Trophoblast cell (in vitro differentiated cells and primary cell): ENCODE measurements at regions not wholly inside any gene's neighbourhood (a gene's known extent, or its start where the extent isn't known, plus 50 kb on each side); places are given as distances from the start of the nearest gene placed in this dataset.

Experiments
- DNase-seq, 2 donors: peaks; one replicate each; pipeline ENCODE4 v3.0.0-alpha.2; 2016
- H2AFZ ChIP-seq: 2 replicates; pipeline ENCODE4 v1.6.1; 2013; ENCODE audit warnings: low read length, moderate library complexity, mild to moderate bottlenecking; ENCODE audit not compliant: insufficient read depth, poor library complexity
- H2AK5ac ChIP-seq: 2 replicates; pipeline ENCODE4 v1.6.1; 2013; ENCODE audit warnings: mild to moderate bottlenecking, low read length
- H2BK120ac ChIP-seq: 2 replicates; pipeline ENCODE4 v1.6.1; 2013; ENCODE audit warnings: low read length, mild to moderate bottlenecking, moderate library complexity; ENCODE audit not compliant: insufficient read depth, poor library complexity
- H2BK12ac ChIP-seq: 2 replicates; pipeline ENCODE4 v1.6.1; 2013; ENCODE audit warnings: mild to moderate bottlenecking, low read length, moderate library complexity
- H2BK5ac ChIP-seq: 2 replicates; pipeline ENCODE4 v1.6.1; 2013; ENCODE audit warnings: low read length, low read depth, moderate library complexity, mild to moderate bottlenecking; ENCODE audit not compliant: poor library complexity
- H3K14ac ChIP-seq: 2 replicates; pipeline ENCODE4 v1.6.1; 2013; ENCODE audit warnings: mild to moderate bottlenecking, low read length
- H3K18ac ChIP-seq: 2 replicates; pipeline ENCODE4 v1.6.1; 2013; ENCODE audit warnings: mild to moderate bottlenecking, low read length
- H3K23ac ChIP-seq: 2 replicates; pipeline ENCODE4 v1.6.1; 2013; ENCODE audit warnings: low read length
- H3K27ac ChIP-seq: 2 replicates; pipeline ENCODE4 v1.5.1; 2013; ENCODE audit warnings: low read depth, mild to moderate bottlenecking, inconsistent platforms, low read length, moderate library complexity
- H3K27me3 ChIP-seq: 2 replicates; pipeline ENCODE4 v1.6.1; 2013; ENCODE audit warnings: inconsistent platforms, mild to moderate bottlenecking, low read length, moderate library complexity; ENCODE audit not compliant: insufficient read depth
- H3K36me3 ChIP-seq, 2 experiments: 1 replicate in 1 of 2; 2 replicates in 1 of 2; pipeline ENCODE4 v1.6.1; 2013; ENCODE audit warnings: low read length in 2 of 2, mild to moderate bottlenecking in 2 of 2, moderate library complexity in 1 of 2; ENCODE audit not compliant: insufficient read depth in 2 of 2, control insufficient read depth in 1 of 2
- H3K4ac ChIP-seq: 2 replicates; pipeline ENCODE4 v1.6.1; 2013; ENCODE audit warnings: low read depth, mild to moderate bottlenecking, low read length, moderate library complexity
- H3K4me1 ChIP-seq, 2 experiments: 1 replicate in 1 of 2; 2 replicates in 1 of 2; pipeline ENCODE4 v1.6.1; 2013; ENCODE audit warnings: low read length in 2 of 2, mild to moderate bottlenecking in 2 of 2, moderate library complexity in 1 of 2; ENCODE audit not compliant: insufficient read depth in 2 of 2, control insufficient read depth in 1 of 2
- H3K4me2 ChIP-seq: 2 replicates; pipeline ENCODE4 v1.6.1; 2013; ENCODE audit warnings: inconsistent platforms, mild to moderate bottlenecking, low read length, moderate library complexity
- H3K4me3 ChIP-seq: 2 replicates; pipeline ENCODE4 v1.5.1; 2013; ENCODE audit warnings: mild to moderate bottlenecking, low read depth, low read length, inconsistent platforms
- H3K79me1 ChIP-seq: one replicate; pipeline ENCODE4 v1.6.1; 2013; ENCODE audit warnings: low read length
- H3K79me2 ChIP-seq: 2 replicates; pipeline ENCODE4 v1.6.1; 2013; ENCODE audit warnings: low read length, mild to moderate bottlenecking; ENCODE audit not compliant: control insufficient read depth, insufficient read depth, poor library complexity
- H3K9ac ChIP-seq: 2 replicates; pipeline ENCODE4 v1.6.1; 2013; ENCODE audit warnings: mild to moderate bottlenecking, low read length
- H3K9me3 ChIP-seq: 2 replicates; pipeline ENCODE4 v1.6.1; 2013; ENCODE audit warnings: low read depth, mild to moderate bottlenecking, control low read depth, inconsistent platforms, low read length; ENCODE audit not compliant: insufficient read depth
- H4K12ac ChIP-seq: 2 replicates; pipeline ENCODE4 v1.6.1; 2013; ENCODE audit warnings: low read depth, mild to moderate bottlenecking, low read length, moderate library complexity
- H4K8ac ChIP-seq: 2 replicates; pipeline ENCODE4 v1.6.1; 2013; ENCODE audit warnings: low read depth, mild to moderate bottlenecking, low read length, moderate library complexity
- H4K91ac ChIP-seq: one replicate; pipeline ENCODE4 v1.6.1; 2013; ENCODE audit warnings: low read depth, mild to moderate bottlenecking, low read length, moderate library complexity
- WGBS: extraction: QIAGEN DNeasy Blood & Tissue Kit; methylation state at CpG from one replicate; pipeline ENCODE4 v1.1.7; 2013; ENCODE audit warnings: missing lambda C conversion rate; ENCODE audit not compliant: insufficient read length, insufficient coverage; ENCODE audit errors: extremely low coverage; 5-methylcytosine and 5-hydroxymethylcytosine counted together

DNA sequence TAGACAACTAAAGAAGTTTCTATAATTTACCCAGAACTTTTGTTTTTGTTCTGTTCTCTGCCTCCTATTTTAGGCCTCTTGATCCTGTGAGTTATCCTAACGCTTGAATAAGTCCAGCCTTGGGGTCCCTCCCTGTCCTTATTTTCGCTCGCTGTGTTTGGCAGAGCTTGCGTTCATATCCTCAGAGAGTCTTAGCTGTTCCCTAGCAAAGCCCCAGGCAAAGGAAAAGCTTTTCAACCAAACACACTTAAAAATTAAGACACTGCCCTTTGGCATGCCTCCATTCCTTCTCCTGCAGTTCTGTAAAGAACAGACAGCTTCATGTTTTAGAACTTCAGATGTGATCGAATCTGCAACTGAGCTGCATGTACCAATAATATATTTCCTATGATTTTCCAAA is 517.2 kb downstream of the SUCLG1 start:
- H3K36me3 ChIP-seq: no peaks in the 10 kb centered on the region
- DNase-seq: no peak
- H4K8ac ChIP-seq: no peak overlapping the region

GRCh38 chr2:83933749-83934148 is 525.3 kb downstream of the SUCLG1 start:
- no peak overlapping the region for H3K18ac ChIP-seq
- no peak overlapping the region for H3K14ac ChIP-seq
- H3K23ac ChIP-seq: no peak overlapping the region
- H3K4me3 ChIP-seq: no peak overlapping the region
- H3K4ac ChIP-seq: no peak overlapping the region
- no peak overlapping the region for H4K12ac ChIP-seq
- no peaks in the 10 kb centered on the region for H3K79me2 ChIP-seq
- no peak overlapping the region for H2AK5ac ChIP-seq
- no peaks in the 10 kb centered on the region for H3K4me1 ChIP-seq
- H3K9me3 ChIP-seq: no peaks in the 10 kb centered on the region
- no peak overlapping the region for H2BK12ac ChIP-seq
- no peaks in the 10 kb centered on the region for H3K27me3 ChIP-seq
- WGBS: no CpG with 5 or more reads among the region's 2 CpGs
- no peak overlapping the region for H3K9ac ChIP-seq
- H3K79me1 ChIP-seq: no peaks in the 10 kb centered on the region
- no peak overlapping the region for H3K4me2 ChIP-seq
- no peak overlapping the region for H2BK5ac ChIP-seq
- DNase-seq: no peak
- H4K91ac ChIP-seq: no peak overlapping the region
- no peak overlapping the region for H2AFZ ChIP-seq
- no peak overlapping the region for H4K8ac ChIP-seq
- no peaks in the 10 kb centered on the region for H3K36me3 ChIP-seq
- H2BK120ac ChIP-seq: no peak overlapping the region
- H3K27ac ChIP-seq: no peak overlapping the region

More for the DNA sequence above, 517.2 kb downstream of the SUCLG1 start:
- Histone ChIP-seq H3K23ac (no peak overlapping the region), H3K79me2 (no peaks in the 10 kb centered on the region), H3K9ac (no peak overlapping the region), H3K4me1 (no peaks in the 10 kb centered on the region), H3K27ac (no peak overlapping the region), H3K9me3 (no peaks in the 10 kb centered on the region), H4K91ac (no peak overlapping the region), H3K27me3 (no peaks in the 10 kb centered on the region), H3K18ac (no peak overlapping the region), H3K14ac (no peak overlapping the region), H3K79me1 (no peaks in the 10 kb centered on the region), H2BK12ac (no peak overlapping the region), H2BK120ac (no peak overlapping the region), H2BK5ac (no peak overlapping the region), H3K4me3 (no peak overlapping the region), H4K12ac (no peak overlapping the region), H3K4ac (no peak overlapping the region), H3K4me2 (no peak overlapping the region), H2AFZ (no peak overlapping the region), H2AK5ac (no peak overlapping the region)
- no CpG with 5 or more reads among the region's 5 CpGs for WGBS

GRCh38 chr2:83923531-83923930 is 535.5 kb downstream of the SUCLG1 start:
- H3K14ac ChIP-seq: no peak overlapping the region
- no peak overlapping the region for H3K4me3 ChIP-seq
- no peaks in the 10 kb centered on the region for H3K79me1 ChIP-seq
- no peaks in the 10 kb centered on the region for H3K36me3 ChIP-seq
- H3K18ac ChIP-seq: no peak overlapping the region
- no CpG with 5 or more reads among the region's 2 CpGs for WGBS
- H4K91ac ChIP-seq: no peak overlapping the region
- no peaks in the 10 kb centered on the region for H3K27me3 ChIP-seq
- H3K79me2 ChIP-seq: no peaks in the 10 kb centered on the region
- no peak overlapping the region for H2BK12ac ChIP-seq
- no peak overlapping the region for H4K8ac ChIP-seq
- no peak overlapping the region for H2AFZ ChIP-seq
- no peak overlapping the region for H3K23ac ChIP-seq
- H2AK5ac ChIP-seq: no peak overlapping the region
- H3K4ac ChIP-seq: no peak overlapping the region
- H3K9ac ChIP-seq: no peak overlapping the region
- no peak overlapping the region for H2BK120ac ChIP-seq
- H2BK5ac ChIP-seq: no peak overlapping the region
- DNase-seq: no peak
- no peak overlapping the region for H3K4me2 ChIP-seq
- no peak overlapping the region for H4K12ac ChIP-seq
- H3K9me3 ChIP-seq: no peaks in the 10 kb centered on the region
- H3K4me1 ChIP-seq: no peaks in the 10 kb centered on the region
- H3K27ac ChIP-seq: no peak overlapping the region

DNA sequence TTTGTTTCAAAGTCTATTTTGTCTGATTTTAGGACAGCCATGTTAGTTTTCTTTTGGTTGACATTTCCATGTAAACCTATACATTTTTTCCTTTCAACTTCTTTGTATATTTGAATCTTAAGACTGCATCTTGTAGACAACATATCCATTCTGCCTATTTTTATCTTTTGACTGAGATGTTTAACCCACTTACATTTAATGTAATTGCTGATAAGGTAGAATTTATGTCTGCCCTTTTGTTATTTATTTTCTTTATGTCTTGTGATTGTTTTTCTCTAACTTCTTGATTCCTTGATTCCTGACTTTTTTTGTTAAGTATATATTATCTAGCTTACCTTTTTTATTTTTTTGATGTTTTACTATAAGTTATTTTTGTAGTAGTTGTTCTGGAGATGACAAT is 542.5 kb downstream of the SUCLG1 start:
- no peak overlapping the region for H3K4me2 ChIP-seq
- no peak overlapping the region for H3K4ac ChIP-seq
- no peak overlapping the region for H3K4me3 ChIP-seq
- H3K9me3 ChIP-seq: no peaks in the 10 kb centered on the region
- H3K79me1 ChIP-seq: no peaks in the 10 kb centered on the region
- H3K14ac ChIP-seq: no peak overlapping the region
- no peak overlapping the region for H3K27ac ChIP-seq
- H3K36me3 ChIP-seq: no peaks in the 10 kb centered on the region
- H2AK5ac ChIP-seq: no peak overlapping the region
- no peak overlapping the region for H4K91ac ChIP-seq
- no peak overlapping the region for H2BK120ac ChIP-seq
- H2BK12ac ChIP-seq: no peak overlapping the region
- no peak overlapping the region for H2BK5ac ChIP-seq
- H3K27me3 ChIP-seq: no peaks in the 10 kb centered on the region
- no peak overlapping the region for H4K12ac ChIP-seq
- H3K79me2 ChIP-seq: no peaks in the 10 kb centered on the region
- no peak for DNase-seq
- H2AFZ ChIP-seq: no peak overlapping the region
- H3K4me1 ChIP-seq: no peaks in the 10 kb centered on the region
- no peak overlapping the region for H4K8ac ChIP-seq
- no peak overlapping the region for H3K18ac ChIP-seq
- no peak overlapping the region for H3K23ac ChIP-seq
- no peak overlapping the region for H3K9ac ChIP-seq

DNA sequence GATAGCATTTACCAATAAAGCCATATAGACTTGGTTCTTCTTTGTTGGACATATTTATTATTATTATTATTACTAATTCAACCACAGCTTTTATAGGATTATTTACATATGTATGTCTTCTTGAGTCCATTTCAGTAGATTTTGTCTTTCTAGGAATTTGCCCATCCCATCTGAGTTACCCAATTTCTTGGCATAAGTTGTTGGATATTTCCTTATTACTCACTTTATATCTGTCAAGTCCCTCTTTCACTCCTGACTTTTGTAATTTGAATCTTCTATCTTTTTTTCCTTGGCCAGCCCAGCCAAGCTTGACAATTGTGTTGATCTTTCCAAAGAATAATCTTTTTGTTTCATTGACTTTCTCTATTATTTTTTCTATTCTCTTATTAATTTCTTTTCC is 543.7 kb downstream of the SUCLG1 start:
- H2BK5ac ChIP-seq: no peak overlapping the region
- no peak overlapping the region for H3K4ac ChIP-seq
- no peak overlapping the region for H2BK12ac ChIP-seq
- no peak overlapping the region for H4K91ac ChIP-seq
- H3K79me2 ChIP-seq: no peaks in the 10 kb centered on the region
- no peak overlapping the region for H4K12ac ChIP-seq
- no peak overlapping the region for H3K23ac ChIP-seq
- H3K4me3 ChIP-seq: no peak overlapping the region
- no peaks in the 10 kb centered on the region for H3K79me1 ChIP-seq
- no peaks in the 10 kb centered on the region for H3K9me3 ChIP-seq
- H3K27me3 ChIP-seq: no peaks in the 10 kb centered on the region
- no peak overlapping the region for H2AFZ ChIP-seq
- H4K8ac ChIP-seq: no peak overlapping the region
- H3K27ac ChIP-seq: no peak overlapping the region
- H3K36me3 ChIP-seq: no peaks in the 10 kb centered on the region
- H2BK120ac ChIP-seq: no peak overlapping the region
- H3K4me2 ChIP-seq: no peak overlapping the region
- H3K4me1 ChIP-seq: no peaks in the 10 kb centered on the region
- no peak overlapping the region for H3K14ac ChIP-seq
- no peak overlapping the region for H3K9ac ChIP-seq
- H2AK5ac ChIP-seq: no peak overlapping the region
- no peak overlapping the region for H3K18ac ChIP-seq
- DNase-seq: no peak
